G401 (cell line): ENCODE measurements at regions not wholly inside any gene's neighbourhood (a gene's known extent, or its start where the extent isn't known, plus 50 kb on each side); places are given as distances from the start of the nearest gene placed in this dataset.

Experiments
- DNase-seq: peaks from one replicate; pipeline ENCODE4 v3.0.0-alpha.2; 2015; ENCODE audit warnings: low spot score
- in situ Hi-C: cut with HindIII; loops from 2 replicates; pipeline ENCODE4 v1.10.0; 2016; ENCODE audit warnings: low sequenced_read_pairs, mixed read lengths

DNA sequence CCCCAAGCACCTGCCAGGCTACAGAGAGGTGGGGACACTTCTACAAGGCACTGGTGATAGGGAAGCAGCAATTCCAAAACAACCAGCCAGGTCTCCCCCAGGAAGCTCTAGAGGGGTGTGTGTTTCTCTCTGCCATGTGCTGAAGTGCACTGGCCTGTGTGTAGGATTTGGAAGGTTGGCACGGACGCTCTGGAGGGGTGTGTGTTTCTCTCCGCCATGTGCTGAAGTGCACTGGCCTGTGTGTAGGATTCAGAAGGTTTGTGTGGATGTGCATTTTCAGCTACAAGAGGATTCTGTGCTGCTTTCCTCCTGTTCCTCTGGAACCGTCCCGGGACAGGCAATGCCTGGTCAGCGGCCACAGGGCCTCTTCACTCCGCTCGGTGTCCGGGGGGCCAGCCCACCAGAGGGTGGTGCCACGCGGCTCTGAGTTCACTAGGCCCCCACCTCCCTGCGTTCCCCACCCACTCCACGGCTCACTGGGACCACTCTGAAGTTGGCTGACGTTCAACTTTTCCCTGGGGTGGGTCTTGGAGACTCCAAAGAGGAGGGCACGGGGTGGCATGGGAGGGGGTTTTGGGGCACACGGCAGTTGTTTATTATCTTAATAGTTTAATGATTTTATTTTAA lies 552.8 kb downstream of the BRD1 start:
- DNase-seq: no peak
- in situ Hi-C loops: no loop called here

DNA sequence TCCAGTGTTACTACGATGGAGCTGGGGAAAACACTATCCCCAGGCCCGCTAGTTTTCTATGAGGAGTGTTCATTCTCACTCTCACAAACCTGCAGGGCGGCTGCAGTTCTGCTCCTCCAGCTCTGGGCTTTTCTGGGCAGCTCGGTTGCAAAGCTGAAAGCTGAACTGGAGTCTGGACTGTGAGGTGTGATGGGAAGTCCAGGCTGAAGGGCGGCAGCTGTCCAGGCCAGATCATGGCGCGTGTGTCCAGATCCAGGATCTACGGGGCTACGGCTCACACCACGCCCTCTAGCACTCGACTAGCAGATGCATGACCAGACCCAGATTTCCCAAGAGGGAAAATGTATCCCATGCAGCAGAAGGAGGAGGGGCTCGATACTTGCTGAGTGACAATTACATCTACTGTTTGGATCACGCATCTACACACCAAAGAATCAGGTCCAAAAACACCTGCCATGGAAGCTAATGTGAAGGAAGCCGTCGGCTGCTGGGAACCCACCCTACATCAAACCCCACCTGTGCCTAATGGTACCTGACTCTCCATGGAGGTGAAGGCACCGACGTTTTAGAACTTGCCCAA lies 555.0 kb downstream of the BRD1 start:
- in situ Hi-C loops: no loop called here

DNA sequence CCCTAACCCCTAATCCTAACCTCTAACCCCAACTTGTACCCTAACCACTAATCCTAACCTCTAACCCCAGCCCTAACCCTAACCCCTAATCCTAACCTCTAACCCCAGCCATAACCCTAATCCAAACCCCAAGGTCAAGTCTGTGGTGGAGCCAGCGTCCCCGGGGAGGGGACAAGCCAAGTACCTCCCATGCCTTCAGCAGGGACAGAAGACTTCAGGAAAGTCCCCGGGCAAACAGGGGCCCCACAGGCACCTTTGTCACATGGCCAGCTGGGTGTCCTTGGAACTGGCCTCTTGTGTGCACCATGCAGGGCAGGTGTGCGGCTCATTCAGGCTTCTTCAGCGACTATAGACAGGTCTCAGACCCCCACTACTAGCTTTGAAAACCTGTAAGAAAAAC lies 555.8 kb downstream of the BRD1 start:
- DNase-seq: no peak
- in situ Hi-C loops: no loop called here

More for the DNA sequence above, 555.0 kb downstream of the BRD1 start:
- no peak for DNase-seq

DNA sequence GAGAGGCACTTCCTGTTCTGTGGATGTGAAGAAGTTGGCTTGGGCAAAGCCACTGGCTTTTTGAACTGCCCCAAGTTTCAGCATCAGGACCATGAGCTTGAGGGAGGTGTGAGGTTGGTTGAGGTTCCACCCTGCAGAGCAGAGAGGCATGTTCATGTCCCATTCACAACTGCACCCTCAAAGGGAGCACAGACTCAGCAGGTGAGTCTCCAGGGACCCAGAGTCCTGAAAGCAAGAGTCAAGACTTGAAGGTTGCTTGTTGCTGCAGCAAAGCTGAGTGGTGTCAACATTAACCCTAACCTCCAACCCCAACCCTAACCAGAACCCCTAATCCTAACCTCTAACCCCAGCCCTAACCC lies 556.3 kb downstream of the BRD1 start:
- DNase-seq: no peak
- in situ Hi-C loops: no loop called here

DNA sequence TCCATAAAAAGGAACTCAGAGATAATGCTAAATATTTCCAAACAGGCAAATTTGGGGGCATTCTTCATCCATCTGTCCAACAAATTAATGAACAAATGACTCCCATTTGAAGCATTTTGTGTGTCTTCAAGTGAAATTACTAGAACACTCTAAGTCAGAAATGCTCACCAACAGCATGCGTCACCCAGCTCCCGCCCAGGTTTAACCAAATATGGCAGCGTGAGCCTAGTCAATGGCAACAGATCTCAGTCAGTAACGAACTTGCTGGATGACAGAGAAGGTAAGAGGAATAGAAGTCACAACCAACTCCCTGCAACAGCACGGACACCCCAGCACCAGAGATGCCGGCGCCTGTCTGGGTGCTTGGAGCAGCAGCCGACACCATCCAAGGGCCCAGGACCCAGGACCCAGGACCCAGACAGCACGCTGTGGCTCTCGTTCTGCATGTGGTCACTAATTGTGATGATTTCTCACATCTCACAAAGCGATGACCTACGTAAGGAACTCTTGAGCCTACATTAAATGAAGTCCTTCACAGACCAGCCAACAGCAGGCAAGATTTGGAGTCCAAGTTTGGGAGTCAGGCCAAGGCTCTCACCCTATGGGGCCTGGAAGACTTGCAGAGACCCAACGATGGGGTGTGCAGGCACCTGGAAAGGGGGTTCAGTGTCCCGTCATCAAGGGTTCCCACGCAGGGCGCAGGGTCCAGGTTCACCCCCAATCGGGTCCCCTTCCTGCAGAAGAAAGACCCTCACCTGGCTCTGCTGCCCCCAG lies 556.9 kb downstream of the BRD1 start:
- no peak for DNase-seq
- in situ Hi-C loops: no loop called here

DNA sequence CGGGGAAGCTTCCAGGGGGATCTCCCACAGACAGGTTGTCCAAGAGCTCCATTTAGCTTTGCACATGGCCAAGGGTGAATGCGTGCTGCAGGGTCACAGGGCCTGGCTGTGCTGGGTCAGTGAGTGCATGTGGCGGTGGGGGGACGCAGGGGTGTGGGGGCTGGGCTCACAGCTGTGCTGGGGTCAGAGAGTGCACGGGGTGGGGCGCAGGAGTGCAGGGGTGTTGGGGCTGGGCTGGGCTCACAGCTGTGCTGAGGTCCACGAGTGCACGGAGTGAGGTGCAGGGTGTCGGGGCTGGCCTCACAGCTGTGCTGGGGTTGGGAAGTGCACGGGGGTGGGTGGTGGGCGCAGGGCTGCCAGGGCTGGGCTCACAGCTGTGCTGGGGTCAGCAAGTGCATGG lies 557.7 kb downstream of the BRD1 start:
- DNase-seq: no peak
- in situ Hi-C loops: no loop called here

DNA sequence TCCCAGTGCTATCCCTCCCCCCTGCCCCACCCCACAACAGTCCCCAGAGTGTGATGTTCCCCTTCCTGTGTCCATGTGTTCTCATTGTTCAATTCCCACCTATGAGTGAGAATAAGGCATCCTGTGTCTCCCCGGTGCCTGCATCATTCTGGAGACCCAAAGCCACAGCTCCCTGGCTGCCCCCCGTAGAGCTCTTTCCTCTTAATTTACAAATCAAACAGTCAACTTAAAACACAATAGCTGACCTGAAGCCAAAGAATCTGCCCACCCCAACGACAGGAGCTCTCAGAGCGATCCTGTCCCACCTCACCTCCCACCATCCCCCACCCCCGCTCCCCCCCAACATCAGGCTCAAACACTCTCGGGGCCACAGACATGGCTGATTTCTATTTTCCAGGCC lies 558.3 kb downstream of the BRD1 start:
- no peak for DNase-seq
- in situ Hi-C loops: no loop called here

DNA sequence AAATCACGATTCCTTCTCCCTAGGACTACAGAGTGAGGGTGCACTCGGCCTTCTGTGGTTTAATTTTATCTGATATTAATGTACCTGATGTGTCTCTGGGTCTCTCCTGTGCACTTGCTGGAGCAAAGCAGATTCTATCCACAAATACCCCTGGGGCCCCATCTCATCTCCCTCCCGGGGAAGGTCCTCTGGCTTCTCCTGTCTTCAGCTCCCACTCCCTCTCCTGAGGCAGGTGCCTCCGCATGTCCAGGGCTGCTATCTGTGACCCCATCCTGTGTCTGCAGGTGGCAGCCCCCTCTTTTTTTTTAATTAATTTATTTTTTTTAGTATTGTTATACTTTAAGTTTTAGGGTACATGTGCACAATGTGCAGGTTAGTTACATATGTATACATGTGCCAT lies 558.7 kb downstream of the BRD1 start:
- no peak for DNase-seq
- in situ Hi-C loops: no loop called here

DNA sequence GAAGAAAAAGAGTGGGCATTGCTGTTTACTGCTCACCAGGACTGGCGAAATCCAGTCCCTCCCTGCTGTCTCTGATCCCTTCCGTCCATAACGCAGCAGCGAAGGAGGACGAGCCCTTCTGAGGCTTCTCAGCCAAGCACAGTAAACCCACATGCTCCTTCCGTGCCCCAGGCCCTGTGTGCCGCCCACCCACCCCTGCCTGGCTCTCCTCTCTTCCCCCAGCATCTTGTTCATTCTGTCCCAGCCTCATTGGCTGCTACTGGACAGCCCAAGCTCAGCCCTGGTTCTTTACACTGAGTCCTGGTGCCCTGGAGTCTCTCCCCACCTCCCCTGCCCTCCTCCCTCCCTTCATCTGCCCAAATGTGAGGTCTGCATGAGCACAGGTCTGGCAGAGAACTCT lies 559.7 kb downstream of the BRD1 start:
- no peak for DNase-seq
- in situ Hi-C loops: no loop called here

DNA sequence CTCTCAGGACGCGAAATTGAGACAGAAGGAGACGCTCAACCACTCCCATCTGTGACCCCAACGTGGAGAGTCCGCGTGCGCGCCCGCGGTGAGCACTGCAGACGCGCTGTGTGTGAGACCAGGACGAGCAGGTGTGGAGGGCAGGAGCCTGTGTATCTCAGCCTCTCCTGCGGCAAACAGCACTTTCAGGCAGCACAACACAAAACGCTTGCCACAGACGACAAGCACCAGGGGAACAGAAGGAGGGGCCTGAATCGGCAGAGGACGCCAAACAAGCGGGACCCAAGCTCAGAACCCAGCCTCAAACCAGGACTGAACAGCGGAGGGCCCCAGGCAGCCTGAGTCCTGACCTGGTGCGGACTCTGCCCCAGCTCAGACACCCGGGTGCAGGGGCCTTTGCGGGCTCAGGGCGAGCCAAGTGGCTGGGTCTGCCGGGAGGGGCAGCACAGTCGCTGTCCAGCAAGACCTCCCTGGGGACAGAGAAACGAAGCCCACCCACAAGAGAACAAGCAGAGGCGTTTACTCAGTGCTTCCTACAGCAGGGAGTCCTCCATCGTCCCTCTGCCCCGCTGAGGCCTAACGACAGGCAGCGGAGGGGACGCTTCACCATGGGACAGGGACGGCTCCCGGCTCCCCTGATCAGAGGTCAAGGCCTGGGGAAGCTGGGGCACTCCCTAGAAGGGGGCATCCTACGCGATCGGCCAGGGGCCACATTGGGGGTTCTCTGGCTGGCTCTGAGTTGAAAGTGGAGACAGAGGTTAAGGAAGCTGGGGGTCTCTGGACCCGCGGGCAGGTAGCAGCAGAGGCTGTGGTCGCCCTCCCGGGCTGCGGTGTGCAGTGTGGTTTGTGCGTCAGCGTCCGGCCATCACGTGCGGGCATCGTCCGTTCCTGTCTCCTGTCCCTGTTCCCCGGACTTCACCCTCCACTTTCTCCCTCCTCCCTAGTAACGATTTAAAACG lies 560.8 kb downstream of the BRD1 start:
- no peak for DNase-seq
- in situ Hi-C loops: no loop called here

DNA sequence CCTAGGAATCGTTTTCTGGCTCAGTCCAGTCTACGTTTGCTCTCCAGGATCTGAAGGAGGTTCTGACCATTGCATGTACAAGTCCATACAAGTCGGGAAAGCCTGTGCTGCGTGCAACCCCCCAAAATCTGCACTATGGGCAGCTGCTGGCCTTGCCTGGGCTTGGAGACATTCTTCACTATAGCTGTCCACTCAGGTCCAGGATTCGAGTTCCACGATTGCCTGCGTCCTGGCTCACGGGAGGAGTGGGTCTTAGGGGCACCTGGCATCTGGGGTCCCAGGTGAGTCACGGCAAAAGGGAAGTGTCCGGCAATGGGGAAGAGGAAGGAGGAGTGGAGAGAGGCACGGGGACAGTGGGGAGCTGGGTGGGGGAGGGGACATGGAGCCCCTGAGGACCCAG lies 563.0 kb downstream of the BRD1 start:
- in situ Hi-C loops: no loop called here
- no peak for DNase-seq

DNA sequence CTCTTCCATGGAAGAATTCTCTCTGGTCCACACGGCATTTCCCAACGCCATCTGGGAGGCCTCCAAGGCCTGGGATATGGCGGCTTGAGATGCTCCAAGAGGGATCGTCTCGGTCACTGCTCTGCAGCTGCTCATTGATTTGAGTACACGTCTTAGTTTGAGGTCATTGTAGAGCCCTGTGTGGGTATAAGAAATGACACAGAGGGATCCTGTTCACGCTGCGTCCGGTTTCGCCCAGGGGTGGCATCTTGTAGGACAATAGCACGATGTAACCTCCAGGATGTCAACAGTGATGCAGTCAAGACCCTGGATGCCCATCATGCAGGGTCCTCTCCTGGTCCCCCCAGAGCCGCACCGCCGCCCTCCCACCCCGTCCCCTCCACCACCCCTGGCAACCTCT lies 564.6 kb downstream of the BRD1 start:
- in situ Hi-C loops: no loop called here

DNA sequence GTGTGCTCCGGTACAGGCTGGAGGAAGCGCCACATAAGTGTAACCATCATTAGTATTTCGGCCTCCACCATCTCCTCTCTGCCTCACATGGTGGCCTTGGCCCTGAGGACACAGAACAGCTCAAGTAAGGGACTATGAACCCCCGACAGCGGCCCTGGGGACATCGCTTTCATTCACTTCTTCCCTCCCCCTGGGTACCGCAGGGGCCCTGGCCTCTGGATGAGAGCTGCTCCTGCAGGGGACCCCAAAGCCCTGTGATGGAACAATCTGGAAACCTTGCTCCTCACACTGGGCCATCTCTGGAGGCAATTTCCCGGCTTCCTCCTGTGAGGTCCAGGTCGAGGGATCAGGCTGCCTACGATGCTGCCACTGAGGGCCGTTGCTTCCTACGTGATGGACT lies 565.5 kb downstream of the BRD1 start:
- in situ Hi-C loops: no loop called here
- DNase-seq: no peak

More for the DNA sequence above, 564.6 kb downstream of the BRD1 start:
- no peak for DNase-seq

DNA sequence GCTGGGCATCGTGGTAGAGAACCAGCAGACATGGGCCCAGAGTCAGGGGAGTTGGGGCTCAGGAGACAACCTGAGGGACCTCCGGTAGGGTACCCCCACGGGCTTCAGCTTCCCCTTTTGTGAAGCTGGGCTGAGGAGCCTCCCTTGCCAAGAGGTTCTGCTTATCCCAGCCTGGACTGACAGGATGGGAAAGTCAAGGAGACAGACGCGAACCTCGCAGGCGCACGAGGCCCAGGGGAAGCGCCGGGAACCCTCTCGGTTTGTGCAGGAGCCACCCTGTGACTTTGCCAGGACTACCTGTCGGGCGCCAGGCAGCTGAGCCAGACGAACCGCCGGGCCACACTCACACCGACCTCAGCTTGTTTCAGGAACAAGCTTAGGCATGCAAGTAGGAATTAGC lies 566.1 kb downstream of the BRD1 start:
- DNase-seq: no peak
- in situ Hi-C loops: no loop called here

DNA sequence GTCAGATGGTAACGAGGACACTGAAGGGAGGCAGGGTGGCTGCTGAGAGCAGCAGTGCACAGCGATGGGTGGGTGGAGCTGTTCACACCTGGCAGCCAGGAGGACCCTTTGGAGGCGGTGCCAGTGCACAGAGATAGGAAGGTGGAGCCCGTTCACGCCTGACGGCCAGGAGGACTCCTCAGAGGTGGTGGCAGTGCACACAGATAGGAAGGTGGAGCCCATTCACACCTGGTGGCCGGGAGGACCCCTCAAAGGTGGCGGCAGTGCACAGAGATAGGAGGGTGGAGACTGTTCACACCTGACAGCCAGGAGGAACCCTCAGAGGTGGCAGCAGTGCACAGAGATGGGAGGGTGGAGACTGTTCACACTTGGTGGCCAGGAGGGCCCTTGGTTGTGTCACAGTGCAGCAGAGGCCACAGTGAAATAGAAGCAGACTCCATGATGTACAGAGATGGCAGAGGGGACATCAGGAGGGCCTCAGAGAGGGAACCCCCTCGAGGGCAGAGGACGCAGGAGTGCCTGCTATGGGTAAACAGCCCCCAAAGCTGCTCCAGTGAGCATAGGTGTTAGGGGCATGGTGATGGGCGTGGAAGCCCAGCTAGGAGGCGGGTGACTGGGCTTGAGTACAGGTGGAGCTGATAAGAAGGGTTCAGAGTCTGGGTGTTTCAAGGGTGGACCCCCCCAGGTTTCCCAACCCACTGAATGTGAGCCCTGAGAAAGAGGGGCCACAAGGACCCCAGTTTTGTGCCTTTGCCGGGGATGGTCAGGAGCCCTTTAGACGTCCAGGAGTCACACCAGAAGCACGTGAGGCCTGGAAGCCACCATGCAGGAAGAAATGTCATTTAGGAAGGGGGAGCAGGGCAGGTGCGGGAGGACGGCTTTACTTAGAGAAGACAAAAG lies 566.7 kb downstream of the BRD1 start:
- DNase-seq: no peak
- in situ Hi-C loops: no loop called here

DNA sequence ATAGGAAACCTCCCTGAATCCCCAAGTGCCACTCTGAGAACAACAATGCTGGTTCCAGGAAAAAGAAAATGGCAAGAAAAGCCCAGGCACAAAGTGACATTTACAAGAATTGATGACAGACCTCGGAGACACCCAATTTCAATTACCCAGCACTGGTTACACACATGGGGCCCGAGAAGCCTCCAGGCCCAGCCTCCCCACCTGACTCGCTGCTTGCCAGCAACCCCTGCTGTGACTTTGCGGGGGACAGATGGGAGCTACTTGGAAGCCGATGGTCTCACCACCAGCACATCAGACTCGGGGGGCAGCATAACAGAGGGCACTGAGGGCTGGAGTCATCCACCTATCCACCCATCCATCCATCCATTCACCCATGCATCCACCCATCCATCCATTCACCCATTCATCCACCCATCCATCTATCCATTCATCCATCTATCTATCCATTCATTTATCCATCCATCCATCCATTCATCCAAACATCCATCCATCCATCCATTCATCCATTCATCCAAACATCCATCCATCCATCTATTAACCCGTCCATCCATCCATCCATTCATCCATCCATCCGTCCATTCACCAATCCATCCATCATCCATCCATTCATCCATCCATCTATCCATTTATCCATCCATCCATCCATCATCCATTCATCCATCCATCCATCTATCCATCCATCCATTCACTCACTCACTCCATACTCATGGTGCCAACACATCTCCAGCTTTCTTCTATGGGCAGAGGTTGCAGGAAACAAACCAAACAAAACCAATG lies 567.6 kb downstream of the BRD1 start:
- DNase-seq: no peak
- in situ Hi-C loops: no loop called here

DNA sequence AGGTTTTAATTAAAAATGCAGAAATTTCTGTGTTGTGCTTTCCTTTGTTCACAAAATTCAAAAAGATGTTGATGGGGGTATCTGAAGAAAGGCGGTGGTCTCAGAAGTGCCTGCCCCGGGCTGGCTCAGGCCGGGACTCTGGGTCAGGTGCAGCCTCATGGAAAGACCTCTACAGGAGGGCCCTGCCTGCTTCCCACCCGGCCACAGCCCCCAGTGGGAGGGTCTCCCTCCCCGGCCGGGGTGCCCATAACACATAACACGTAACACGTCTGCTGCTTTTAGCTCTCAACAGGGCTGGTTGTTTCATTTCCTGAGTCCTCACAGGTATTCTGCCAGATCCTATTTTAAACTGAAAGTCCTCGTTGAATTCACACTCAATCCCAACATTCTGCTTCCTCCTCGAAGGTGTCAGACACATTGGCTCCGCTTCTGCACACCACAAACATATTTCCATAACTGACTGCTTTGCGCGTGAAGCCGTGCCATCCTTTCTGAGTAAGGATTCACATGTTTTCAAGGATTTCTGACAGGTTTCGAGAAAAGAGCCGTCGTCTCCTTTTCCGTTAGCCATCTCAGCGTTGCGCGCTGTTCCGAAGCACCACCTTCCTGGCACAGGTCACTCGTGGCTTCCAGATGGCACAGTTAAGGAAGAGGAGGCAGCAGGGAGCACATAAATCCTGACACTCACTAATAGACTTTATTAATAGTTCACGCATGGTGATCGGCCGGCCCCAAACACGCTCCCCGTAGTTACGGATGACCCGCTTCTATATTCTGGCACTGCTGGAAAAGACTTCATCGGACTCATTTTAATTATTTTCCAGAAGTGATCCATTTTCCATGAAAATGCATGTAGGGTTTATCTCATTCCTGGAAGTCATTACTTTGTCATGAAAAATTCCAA lies 569.3 kb downstream of the BRD1 start:
- DNase-seq: peak; percentile 46
- in situ Hi-C loops: no loop called here
